Glutamatergic neuron (in vitro differentiated cells): ENCODE measurements at regions not wholly inside any gene's neighbourhood (a gene's known extent, or its start where the extent isn't known, plus 50 kb on each side); places are given as distances from the start of the nearest gene placed in this dataset.

Experiments
- DNase-seq: peaks from one replicate; pipeline ENCODE4 v3.0.0; 2022
- H3K27ac Mint-ChIP-seq: one replicate; pipeline ENCODE4 v1.8.0; 2020; ENCODE audit warnings: mild to moderate bottlenecking, mixed read lengths, inconsistent platforms; ENCODE audit not compliant: unreplicated experiment
- H3K27me3 Mint-ChIP-seq: one replicate; pipeline ENCODE4 v1.8.0; 2020; ENCODE audit warnings: mild to moderate bottlenecking, moderate library complexity, mixed read lengths, inconsistent platforms; ENCODE audit not compliant: unreplicated experiment
- H3K36me3 Mint-ChIP-seq: one replicate; pipeline ENCODE4 v1.8.0; 2020; ENCODE audit warnings: mild to moderate bottlenecking, mixed read lengths, inconsistent platforms; ENCODE audit not compliant: unreplicated experiment
- H3K4me1 Mint-ChIP-seq: one replicate; pipeline ENCODE4 v1.8.0; 2020; ENCODE audit warnings: mild to moderate bottlenecking, low read depth, mixed read lengths, inconsistent platforms; ENCODE audit not compliant: unreplicated experiment
- H3K4me3 Mint-ChIP-seq: one replicate; pipeline ENCODE4 v1.8.0; 2020; ENCODE audit warnings: mild to moderate bottlenecking, mixed read lengths, inconsistent platforms; ENCODE audit not compliant: unreplicated experiment
- H3K9me3 Mint-ChIP-seq: one replicate; pipeline ENCODE4 v1.8.0; 2020; ENCODE audit warnings: mild to moderate bottlenecking, moderate library complexity, mixed read lengths, inconsistent platforms; ENCODE audit not compliant: unreplicated experiment
- TF ChIP-seq, protein P1 (sequence below): fragments of 200-600 bp; sonication (generic); IDR thresholded peaks from one replicate; pipeline ENCODE4 v1.5.0; 2021; ENCODE audit not compliant: partially characterized antibody, unreplicated experiment

DNA sequence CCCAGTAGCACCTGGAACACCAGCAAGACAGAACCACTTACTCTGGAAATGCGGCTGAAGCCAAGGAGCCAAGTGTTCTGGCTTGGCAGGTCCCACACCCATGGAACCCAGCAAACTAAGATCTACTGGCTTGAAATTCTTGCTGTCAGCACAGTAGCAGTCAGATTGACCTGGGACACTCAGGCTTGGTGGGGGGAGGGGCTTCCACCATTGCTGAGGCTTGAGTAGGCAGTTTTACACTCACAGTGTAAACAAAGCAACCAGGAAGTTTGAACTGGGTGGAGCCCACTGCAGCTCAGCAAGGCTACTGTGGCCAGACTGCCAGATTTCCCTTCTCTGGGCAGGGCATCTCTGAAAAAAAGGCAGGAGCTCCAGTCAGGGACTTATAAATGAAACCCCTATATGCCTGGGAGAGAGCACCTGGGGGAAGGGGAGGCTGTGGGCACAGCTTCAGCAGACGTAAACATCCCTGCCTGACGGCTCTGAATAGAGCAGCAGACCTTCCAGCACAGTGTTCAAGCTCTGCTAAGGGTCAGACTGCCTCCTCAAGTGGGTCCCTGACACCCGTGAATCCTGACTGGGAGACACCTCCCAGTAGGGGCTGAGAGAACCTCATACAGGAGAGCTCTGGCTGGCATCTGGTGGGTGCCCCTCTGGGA lies 121.2 kb downstream of the MTERF1 start:
- H3K27me3 Mint-ChIP-seq: no peaks in the 10 kb centered on the region
- no peak for DNase-seq
- no peak overlapping the region for H3K4me3 Mint-ChIP-seq
- no peaks in the 10 kb centered on the region for H3K4me1 Mint-ChIP-seq
- H3K9me3 Mint-ChIP-seq: peaks cover 3% of the 10 kb centered on the region
- TF ChIP-seq, protein P1, sequence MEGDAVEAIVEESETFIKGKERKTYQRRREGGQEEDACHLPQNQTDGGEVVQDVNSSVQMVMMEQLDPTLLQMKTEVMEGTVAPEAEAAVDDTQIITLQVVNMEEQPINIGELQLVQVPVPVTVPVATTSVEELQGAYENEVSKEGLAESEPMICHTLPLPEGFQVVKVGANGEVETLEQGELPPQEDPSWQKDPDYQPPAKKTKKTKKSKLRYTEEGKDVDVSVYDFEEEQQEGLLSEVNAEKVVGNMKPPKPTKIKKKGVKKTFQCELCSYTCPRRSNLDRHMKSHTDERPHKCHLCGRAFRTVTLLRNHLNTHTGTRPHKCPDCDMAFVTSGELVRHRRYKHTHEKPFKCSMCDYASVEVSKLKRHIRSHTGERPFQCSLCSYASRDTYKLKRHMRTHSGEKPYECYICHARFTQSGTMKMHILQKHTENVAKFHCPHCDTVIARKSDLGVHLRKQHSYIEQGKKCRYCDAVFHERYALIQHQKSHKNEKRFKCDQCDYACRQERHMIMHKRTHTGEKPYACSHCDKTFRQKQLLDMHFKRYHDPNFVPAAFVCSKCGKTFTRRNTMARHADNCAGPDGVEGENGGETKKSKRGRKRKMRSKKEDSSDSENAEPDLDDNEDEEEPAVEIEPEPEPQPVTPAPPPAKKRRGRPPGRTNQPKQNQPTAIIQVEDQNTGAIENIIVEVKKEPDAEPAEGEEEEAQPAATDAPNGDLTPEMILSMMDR: no peak
- no peak overlapping the region for H3K27ac Mint-ChIP-seq
- H3K36me3 Mint-ChIP-seq: peaks cover 6% of the 10 kb centered on the region

DNA sequence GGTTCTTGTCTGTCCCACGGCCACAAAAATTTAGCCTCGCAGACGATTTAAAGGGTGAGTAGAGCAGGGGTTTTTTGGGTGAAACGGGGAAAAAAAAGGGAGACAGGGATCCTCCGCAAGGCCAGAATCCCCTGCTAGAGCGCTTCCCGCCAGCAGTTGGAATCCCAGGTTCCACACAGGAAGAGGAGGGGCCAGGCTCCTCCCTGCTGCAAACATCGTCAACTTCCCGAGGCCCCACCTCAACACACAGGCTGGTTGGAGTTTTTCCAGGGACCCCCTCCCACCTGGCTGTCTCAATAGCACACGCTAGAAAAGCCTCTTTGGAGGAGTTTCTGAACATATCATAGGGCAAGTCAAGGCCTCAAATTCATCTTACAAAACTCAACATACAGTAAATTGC lies 112.7 kb downstream of the MTERF1 start:
- Mint-ChIP-seq H3K27me3 (peaks cover 2% of the 10 kb centered on the region), H3K36me3 (peaks cover 6% of the 10 kb centered on the region), H3K27ac (no peak overlapping the region), H3K9me3 (peaks cover 1% of the 10 kb centered on the region), H3K4me3 (no peak overlapping the region), H3K4me1 (no peaks in the 10 kb centered on the region)
- TF ChIP-seq, protein P1: no peak
- no peak for DNase-seq

DNA sequence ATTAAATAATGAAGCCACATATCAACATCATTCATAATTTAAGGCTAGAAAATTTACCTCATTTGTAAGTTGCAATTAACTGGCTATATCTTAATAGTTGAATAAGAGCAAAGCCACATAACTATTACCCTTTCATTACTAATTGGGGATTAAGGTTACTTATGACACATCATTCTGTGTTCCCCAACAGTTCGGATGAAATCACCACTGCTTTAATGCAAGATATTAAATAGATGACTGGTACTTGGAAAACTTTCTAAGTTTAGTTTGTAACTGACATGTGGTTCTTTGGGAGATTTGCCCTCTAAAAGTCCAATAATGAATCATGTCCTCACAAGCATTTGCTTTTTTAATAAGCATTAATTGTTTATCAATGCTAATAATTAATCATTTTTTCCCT lies 109.1 kb downstream of the MTERF1 start:
- TF ChIP-seq, protein P1: no peak
- DNase-seq: no peak
- no peaks in the 10 kb centered on the region for H3K4me1 Mint-ChIP-seq
- no peaks in the 10 kb centered on the region for H3K27me3 Mint-ChIP-seq
- H3K9me3 Mint-ChIP-seq: no peaks in the 10 kb centered on the region
- H3K27ac Mint-ChIP-seq: no peak overlapping the region
- H3K4me3 Mint-ChIP-seq: no peak overlapping the region
- no peaks in the 10 kb centered on the region for H3K36me3 Mint-ChIP-seq

DNA sequence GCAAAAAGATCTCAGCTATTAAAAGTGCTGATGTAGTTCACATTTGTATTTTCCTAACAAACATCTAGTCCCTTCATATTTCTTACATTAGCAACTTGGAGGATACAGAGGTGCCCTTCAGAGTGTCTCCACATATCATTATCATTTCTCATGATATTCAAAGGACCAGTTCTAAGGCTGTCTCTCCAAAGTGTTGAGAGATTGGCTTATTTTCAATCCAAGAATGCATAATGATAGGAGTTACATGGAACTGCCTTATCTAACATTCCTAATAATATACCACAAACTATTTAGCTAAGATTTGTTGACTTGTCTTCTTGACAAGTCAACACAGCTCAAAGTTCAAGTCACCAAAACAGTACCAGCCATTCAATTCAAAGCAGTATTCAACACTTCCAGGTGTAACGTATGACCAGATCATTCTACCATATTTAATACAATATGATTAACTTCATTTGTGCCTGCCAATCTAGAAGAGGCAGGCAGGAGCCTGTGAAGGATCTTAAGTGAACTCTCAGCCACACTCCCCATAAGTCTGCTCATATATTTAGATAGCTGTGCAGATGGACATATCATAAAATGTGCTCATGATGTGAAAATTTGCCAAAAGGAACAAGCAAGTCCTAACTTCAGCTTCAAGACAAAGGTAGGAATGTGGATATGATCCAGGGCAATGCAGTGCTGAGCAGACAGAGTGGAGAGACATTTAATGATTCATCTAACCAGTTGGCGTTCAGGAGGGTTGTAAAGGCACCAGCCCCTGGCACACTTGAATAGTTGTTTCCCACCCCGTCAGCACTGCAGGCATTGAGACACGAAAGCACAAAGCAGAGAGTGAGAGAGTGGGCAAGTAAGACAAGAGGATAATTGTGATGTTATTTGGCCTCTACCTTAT lies 108.3 kb downstream of the MTERF1 start:
- Mint-ChIP-seq H3K4me1 (no peaks in the 10 kb centered on the region), H3K9me3 (no peaks in the 10 kb centered on the region), H3K36me3 (no peaks in the 10 kb centered on the region), H3K27ac (no peak overlapping the region), H3K4me3 (no peak overlapping the region), H3K27me3 (no peaks in the 10 kb centered on the region)
- TF ChIP-seq, protein P1: no peak
- no peak for DNase-seq

DNA sequence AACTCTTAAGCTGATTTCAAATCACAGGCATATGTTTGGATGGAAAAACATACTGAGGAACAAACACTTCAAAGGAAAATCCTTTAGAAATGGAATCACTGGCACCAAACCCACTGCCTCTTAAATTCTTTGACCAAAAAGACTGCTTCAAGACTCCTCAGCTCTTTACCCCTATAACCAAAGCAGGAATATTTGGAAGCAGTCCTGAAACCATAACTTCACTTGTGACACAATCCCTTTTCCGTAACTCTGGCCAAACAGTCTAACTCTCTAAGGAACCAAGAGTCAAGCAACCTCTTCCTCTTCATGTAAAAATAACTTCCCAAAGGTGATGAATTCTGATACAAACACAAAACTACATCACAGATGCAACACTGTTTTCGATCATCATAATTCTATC lies 104.3 kb downstream of the MTERF1 start:
- H3K27me3 Mint-ChIP-seq: no peaks in the 10 kb centered on the region
- no peak overlapping the region for H3K27ac Mint-ChIP-seq
- H3K36me3 Mint-ChIP-seq: no peaks in the 10 kb centered on the region
- no peaks in the 10 kb centered on the region for H3K9me3 Mint-ChIP-seq
- DNase-seq: no peak
- TF ChIP-seq, protein P1: no peak
- H3K4me1 Mint-ChIP-seq: no peaks in the 10 kb centered on the region
- no peak overlapping the region for H3K4me3 Mint-ChIP-seq
